ENCODE measurements at regions not wholly inside any gene's neighbourhood (a gene's known extent, or its start where the extent isn't known, plus 50 kb on each side); places are given as distances from the start of the nearest gene placed in this dataset.
A peak's percentile ranks its signal among the peaks of the same experiment; 100 is the strongest.

DNA sequence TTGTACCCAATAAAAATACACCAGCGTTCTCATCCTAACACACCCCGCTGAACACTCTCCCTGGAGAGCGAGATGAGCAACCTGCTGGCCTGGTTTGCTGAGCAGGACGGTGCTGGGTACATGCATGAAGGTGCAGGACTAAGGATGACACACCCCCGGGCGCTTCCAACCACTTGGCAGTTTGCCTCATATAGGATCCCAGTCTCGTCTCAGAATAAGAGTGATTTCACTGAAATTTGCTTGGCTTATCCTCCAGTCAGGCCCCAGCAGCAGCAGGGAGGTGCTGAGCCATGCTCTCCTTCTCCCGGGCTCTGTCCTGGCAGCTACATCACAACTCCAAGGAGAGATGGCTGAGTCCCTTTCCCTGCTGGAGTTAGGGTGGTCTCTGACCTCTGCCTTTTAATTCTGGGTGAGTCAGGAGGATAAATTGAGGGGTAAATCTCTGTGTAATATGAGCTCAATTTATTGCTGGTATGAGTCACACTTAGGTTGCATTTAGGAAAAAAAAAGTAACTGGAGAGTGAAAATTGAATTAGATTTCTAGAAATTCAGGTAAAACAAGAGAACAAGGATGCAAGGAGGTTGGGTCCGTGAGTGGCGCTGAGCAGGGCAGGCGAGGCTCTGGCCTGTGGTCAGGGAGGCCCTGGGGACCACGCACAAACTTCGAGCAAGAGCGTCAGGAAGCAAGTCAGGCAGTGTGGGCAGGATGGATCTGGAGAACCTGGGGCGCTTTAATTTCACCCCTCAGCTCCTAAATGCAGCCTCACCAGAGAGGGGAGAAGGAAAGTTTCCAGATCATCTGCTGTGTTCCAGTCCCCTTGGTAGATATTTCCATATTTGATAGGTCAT lies 974.0 kb downstream of the TBC1D22A start:
- no CpG with 5 or more reads among the region's 15 CpGs for WGBS, 2 donors (ENCODE audit: extremely low coverage in 2 of 2, insufficient read length in 2 of 2, insufficient replicate concordance in 1 of 2)
- H2BK15ac ChIP-seq (ENCODE audit: low read length), result no peak overlapping the region
- no peak for DNase-seq (ENCODE audit: low spot score)

DNA sequence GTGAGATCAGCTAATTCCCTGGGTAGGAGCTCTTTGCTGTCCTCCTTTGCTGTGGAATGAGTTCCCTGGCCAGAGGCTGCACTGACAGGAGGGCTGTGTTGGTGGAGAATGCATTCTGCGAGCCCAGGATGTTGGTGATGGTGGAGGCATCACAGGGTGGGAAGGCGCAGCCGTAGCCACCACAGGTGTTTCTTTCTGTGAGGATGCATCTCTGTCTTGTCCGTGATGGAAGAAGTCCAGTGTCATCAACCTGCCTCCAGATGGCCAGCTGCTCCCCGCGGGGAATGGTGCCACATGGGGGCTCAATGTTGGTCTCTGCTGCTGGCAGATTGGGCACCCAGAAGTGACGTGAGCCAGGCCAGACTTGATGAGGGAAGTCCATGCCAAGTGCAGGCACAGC lies 972.1 kb downstream of the TBC1D22A start:
- no CpG with 5 or more reads among the region's 7 CpGs for WGBS, 2 donors (ENCODE audit: extremely low coverage in 2 of 2, insufficient read length in 2 of 2, insufficient replicate concordance in 1 of 2)
- H3K27me3 ChIP-seq (ENCODE audit: control insufficient read depth in 3 of 3, insufficient read depth in 3 of 3, low read depth in 1 of 3, low read length in 3 of 3), result no peaks in the 10 kb centered on the region
- H2BK15ac ChIP-seq (ENCODE audit: low read length), result no peak overlapping the region
- no peak overlapping the region for H3K14ac ChIP-seq (ENCODE audit: low read length)
- no peaks in the 10 kb centered on the region for H3K79me1 ChIP-seq (ENCODE audit: low read depth, low read length)
- H3K18ac ChIP-seq (ENCODE audit: low read length), result no peak overlapping the region
- no peak overlapping the region for H2AK5ac ChIP-seq (ENCODE audit: low read depth, low read length)
- H3K4me2 ChIP-seq (ENCODE audit: insufficient read depth, low read length, poor library complexity, severe bottlenecking), result no peak overlapping the region
- H3K9ac ChIP-seq (ENCODE audit: low read depth, low read length, poor library complexity), result no peak overlapping the region
- no peak for DNase-seq (ENCODE audit: low spot score)
- no peak overlapping the region for H3K4ac ChIP-seq (ENCODE audit: low read length)
- no peak overlapping the region for H4K8ac ChIP-seq (ENCODE audit: low read depth, low read length)
- H3K4me3 ChIP-seq (ENCODE audit: low read length in 2 of 2), result no peak overlapping the region
- no peak overlapping the region for H2BK120ac ChIP-seq (ENCODE audit: low read depth, low read length)
- H3K23ac ChIP-seq (ENCODE audit: low read depth, low read length, poor library complexity), result peak overlapping the region; percentile 6
- no peaks in the 10 kb centered on the region for H3K36me3 ChIP-seq (replicated peaks in 1 of 2; ENCODE audit: control insufficient read depth in 2 of 2, insufficient read depth in 2 of 2, low read length in 2 of 2)
- peaks cover 0 to 6% of the 10 kb centered on the region in 2 donors for H3K9me3 ChIP-seq (replicated peaks in 1 of 2; ENCODE audit: control insufficient read depth in 2 of 2, insufficient read depth in 1 of 2, low read depth in 1 of 2, low read length in 2 of 2)
- no peak overlapping the region for H2BK12ac ChIP-seq (ENCODE audit: low read length)
- H3K27ac ChIP-seq (replicated peaks; ENCODE audit: low read length), result no peak overlapping the region
- no peak overlapping the region for H4K91ac ChIP-seq (ENCODE audit: low read depth, low read length, poor library complexity)
- peaks cover 0 to 4% of the 10 kb centered on the region in 2 donors for H3K4me1 ChIP-seq (ENCODE audit: control insufficient read depth in 2 of 2, insufficient read depth in 1 of 2, low read depth in 1 of 2, low read length in 2 of 2)
- H2BK5ac ChIP-seq (ENCODE audit: low read length), result no peak overlapping the region
- no peak overlapping the region for H2AFZ ChIP-seq (ENCODE audit: low read length)

More for the DNA sequence above, 974.0 kb downstream of the TBC1D22A start:
- peaks cover 0 to 15% of the 10 kb centered on the region in 2 donors for H3K4me1 ChIP-seq (ENCODE audit: control insufficient read depth in 2 of 2, insufficient read depth in 1 of 2, low read depth in 1 of 2, low read length in 2 of 2)
- no peak overlapping the region for H3K4ac ChIP-seq (ENCODE audit: low read length)
- no peak overlapping the region for H2AFZ ChIP-seq (ENCODE audit: low read length)
- H2BK5ac ChIP-seq (ENCODE audit: low read length), result no peak overlapping the region
- no peak overlapping the region for H3K4me3 ChIP-seq (ENCODE audit: low read length in 2 of 2)
- no peak overlapping the region for H3K23ac ChIP-seq (ENCODE audit: low read depth, low read length, poor library complexity)
- no peak overlapping the region for H4K91ac ChIP-seq (ENCODE audit: low read depth, low read length, poor library complexity)
- H3K9me3 ChIP-seq (replicated peaks in 1 of 2; ENCODE audit: control insufficient read depth in 2 of 2, insufficient read depth in 1 of 2, low read depth in 1 of 2, low read length in 2 of 2), result peaks cover 0 to 6% of the 10 kb centered on the region in 2 donors
- no peak overlapping the region for H2BK12ac ChIP-seq (ENCODE audit: low read length)
- H3K4me2 ChIP-seq (ENCODE audit: insufficient read depth, low read length, poor library complexity, severe bottlenecking), result no peak overlapping the region
- no peak overlapping the region for H2BK120ac ChIP-seq (ENCODE audit: low read depth, low read length)
- no peak overlapping the region for H3K9ac ChIP-seq (ENCODE audit: low read depth, low read length, poor library complexity)
- H3K14ac ChIP-seq (ENCODE audit: low read length), result no peak overlapping the region
- H2AK5ac ChIP-seq (ENCODE audit: low read depth, low read length), result no peak overlapping the region
- H3K27me3 ChIP-seq (ENCODE audit: control insufficient read depth in 3 of 3, insufficient read depth in 3 of 3, low read depth in 1 of 3, low read length in 3 of 3), result peaks cover 0 to 6% (median 0%) of the 10 kb centered on the region in 3 experiments
- H4K8ac ChIP-seq (ENCODE audit: low read depth, low read length), result no peak overlapping the region
- no peaks in the 10 kb centered on the region for H3K79me1 ChIP-seq (ENCODE audit: low read depth, low read length)
- no peak overlapping the region for H3K27ac ChIP-seq (replicated peaks; ENCODE audit: low read length)
- no peaks in the 10 kb centered on the region for H3K36me3 ChIP-seq (replicated peaks in 1 of 2; ENCODE audit: control insufficient read depth in 2 of 2, insufficient read depth in 2 of 2, low read length in 2 of 2)
- no peak overlapping the region for H3K18ac ChIP-seq (ENCODE audit: low read length)

DNA sequence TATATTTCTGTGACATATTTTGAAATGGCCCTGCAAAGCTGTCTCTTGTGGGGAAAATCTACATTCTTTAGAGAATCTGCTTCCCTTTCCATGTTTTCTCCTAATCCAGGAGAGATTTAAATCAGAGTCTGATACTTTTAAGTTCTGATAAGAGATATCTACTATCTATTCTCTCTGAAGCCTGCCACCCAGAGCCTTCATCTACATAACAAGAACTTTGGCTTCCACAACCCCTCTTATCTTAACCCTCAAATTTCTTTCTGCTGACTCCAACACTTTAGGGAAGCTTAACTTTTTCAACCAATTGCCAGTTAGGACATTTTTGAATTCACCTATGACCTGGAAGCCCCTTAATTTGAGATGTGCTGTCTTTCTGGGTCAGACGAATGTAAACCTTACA lies 965.2 kb downstream of the TBC1D22A start:
- no peak overlapping the region for H3K27ac ChIP-seq (replicated peaks; ENCODE audit: low read length)
- no peak overlapping the region for H4K91ac ChIP-seq (ENCODE audit: low read depth, low read length, poor library complexity)
- H4K8ac ChIP-seq (ENCODE audit: low read depth, low read length), result no peak overlapping the region
- H3K36me3 ChIP-seq (replicated peaks in 1 of 2; ENCODE audit: control insufficient read depth in 2 of 2, insufficient read depth in 2 of 2, low read length in 2 of 2), result no peaks in the 10 kb centered on the region
- no peaks in the 10 kb centered on the region for H3K27me3 ChIP-seq (ENCODE audit: control insufficient read depth in 3 of 3, insufficient read depth in 3 of 3, low read depth in 1 of 3, low read length in 3 of 3)
- H2AFZ ChIP-seq (ENCODE audit: low read length), result no peak overlapping the region
- H2AK5ac ChIP-seq (ENCODE audit: low read depth, low read length), result no peak overlapping the region
- H3K23ac ChIP-seq (ENCODE audit: low read depth, low read length, poor library complexity), result no peak overlapping the region
- no peak overlapping the region for H2BK120ac ChIP-seq (ENCODE audit: low read depth, low read length)
- H3K4me1 ChIP-seq (ENCODE audit: control insufficient read depth in 2 of 2, insufficient read depth in 1 of 2, low read depth in 1 of 2, low read length in 2 of 2), result no peaks in the 10 kb centered on the region
- no peak for DNase-seq (ENCODE audit: low spot score)
- WGBS, 2 donors (ENCODE audit: extremely low coverage in 2 of 2, insufficient read length in 2 of 2, insufficient replicate concordance in 1 of 2), result no CpG with 5 or more reads among the region's 1 CpG
- H3K9ac ChIP-seq (ENCODE audit: low read depth, low read length, poor library complexity), result no peak overlapping the region
- H2BK12ac ChIP-seq (ENCODE audit: low read length), result no peak overlapping the region
- H3K79me1 ChIP-seq (ENCODE audit: low read depth, low read length), result no peaks in the 10 kb centered on the region
- H3K4ac ChIP-seq (ENCODE audit: low read length), result no peak overlapping the region
- no peak overlapping the region for H3K14ac ChIP-seq (ENCODE audit: low read length)
- no peak overlapping the region for H2BK5ac ChIP-seq (ENCODE audit: low read length)
- peaks cover 0 to 3% of the 10 kb centered on the region in 2 donors for H3K9me3 ChIP-seq (replicated peaks in 1 of 2; ENCODE audit: control insufficient read depth in 2 of 2, insufficient read depth in 1 of 2, low read depth in 1 of 2, low read length in 2 of 2)
- no peak overlapping the region for H2BK15ac ChIP-seq (ENCODE audit: low read length)
- no peak overlapping the region for H3K4me2 ChIP-seq (ENCODE audit: insufficient read depth, low read length, poor library complexity, severe bottlenecking)
- no peak overlapping the region for H3K4me3 ChIP-seq (ENCODE audit: low read length in 2 of 2)
- no peak overlapping the region for H3K18ac ChIP-seq (ENCODE audit: low read length)

- DNase-seq (ENCODE audit: low spot score), result no peak
- Histone ChIP-seq H3K4me3 (ENCODE audit: low read length in 2 of 2) (no peak overlapping the region), H3K4me2 (ENCODE audit: insufficient read depth, low read length, poor library complexity, severe bottlenecking) (no peak overlapping the region), H2AK5ac (ENCODE audit: low read depth, low read length) (no peak overlapping the region), H2BK12ac (ENCODE audit: low read length) (no peak overlapping the region), H3K9me3 (replicated peaks in 1 of 2; ENCODE audit: control insufficient read depth in 2 of 2, insufficient read depth in 1 of 2, low read depth in 1 of 2, low read length in 2 of 2) (no peaks in the 10 kb centered on the region), H2BK5ac (ENCODE audit: low read length) (no peak overlapping the region), H3K4ac (ENCODE audit: low read length) (no peak overlapping the region), H3K4me1 (ENCODE audit: control insufficient read depth in 2 of 2, insufficient read depth in 1 of 2, low read depth in 1 of 2, low read length in 2 of 2) (no peaks in the 10 kb centered on the region), H3K27ac (replicated peaks; ENCODE audit: low read length) (no peak overlapping the region), H2BK120ac (ENCODE audit: low read depth, low read length) (no peak overlapping the region), H3K23ac (ENCODE audit: low read depth, low read length, poor library complexity) (no peak overlapping the region), H4K91ac (ENCODE audit: low read depth, low read length, poor library complexity) (no peak overlapping the region), H3K14ac (ENCODE audit: low read length) (no peak overlapping the region), H2AFZ (ENCODE audit: low read length) (no peak overlapping the region), H3K27me3 (ENCODE audit: control insufficient read depth in 3 of 3, insufficient read depth in 3 of 3, low read depth in 1 of 3, low read length in 3 of 3) (no peaks in the 10 kb centered on the region), H3K36me3 (replicated peaks in 1 of 2; ENCODE audit: control insufficient read depth in 2 of 2, insufficient read depth in 2 of 2, low read length in 2 of 2) (no peaks in the 10 kb centered on the region), H3K79me1 (ENCODE audit: low read depth, low read length) (no peaks in the 10 kb centered on the region), H2BK15ac (ENCODE audit: low read length) (no peak overlapping the region), H4K8ac (ENCODE audit: low read depth, low read length) (no peak overlapping the region), H3K9ac (ENCODE audit: low read depth, low read length, poor library complexity) (no peak overlapping the region), H3K18ac (ENCODE audit: low read length) (no peak overlapping the region)
- WGBS, 2 donors (ENCODE audit: extremely low coverage in 2 of 2, insufficient read length in 2 of 2, insufficient replicate concordance in 1 of 2), result no CpG with 5 or more reads among the region's 2 CpGs
Observed at GRCh38 chr22:47724751-47725150, 962.3 kb downstream of the TBC1D22A start.
